Keratinocyte (primary cell): ENCODE measurements at regions not wholly inside any gene's neighbourhood (a gene's known extent, or its start where the extent isn't known, plus 50 kb on each side); places are given as distances from the start of the nearest gene placed in this dataset.

Experiments used
- DNase-seq: peaks from one replicate; pipeline ENCODE4 v3.0.0-alpha.2; 2011; ENCODE audit warnings: low read depth, missing footprints, low spot score
- FAIRE-seq: peaks from 2 replicates; lab custom pipeline; 2011; peaks lifted over from hg19 to GRCh38; lab: Jason Lieb, UNC
- H2AFZ ChIP-seq: 2 replicates; pipeline ENCODE4 v1.6.0; 2012; ENCODE audit warnings: low read length, control low read depth, inconsistent platforms; ENCODE audit not compliant: control insufficient read depth
- H3K27ac ChIP-seq: 2 replicates; pipeline ENCODE4 v1.5.1; 2011; ENCODE audit warnings: low read length; ENCODE audit not compliant: control insufficient read depth, insufficient read depth
- H3K27me3 ChIP-seq: 3 replicates; pipeline ENCODE4 v1.6.0; 2011; ENCODE audit warnings: low read length; ENCODE audit not compliant: control insufficient read depth, insufficient read depth; ENCODE audit errors: extremely low read depth
- H3K36me3 ChIP-seq, 2 experiments: 2 replicates in 1 of 2; 3 replicates in 1 of 2; pipeline ENCODE4 v1.5.1; 2011; ENCODE audit warnings: low read length in 2 of 2, mild to moderate bottlenecking in 1 of 2; ENCODE audit not compliant: control insufficient read depth in 2 of 2, insufficient read depth in 2 of 2; ENCODE audit errors: extremely low read depth in 1 of 2
- H3K4me1 ChIP-seq: 3 replicates; pipeline ENCODE4 v1.5.1; 2011; ENCODE audit warnings: low read length; ENCODE audit not compliant: control insufficient read depth, insufficient read depth; ENCODE audit errors: extremely low read depth
- H3K4me2 ChIP-seq: 3 replicates; pipeline ENCODE4 v1.6.0; 2011; ENCODE audit warnings: low read depth, low read length; ENCODE audit not compliant: control insufficient read depth, insufficient read depth; ENCODE audit errors: extremely low read depth
- H3K4me3 ChIP-seq, 3 experiments: fragments of 200-600 bp in 1 of 3; sonication (generic) in 1 of 3; 2 replicates in 2 of 3; 3 replicates in 1 of 3; pipeline ENCODE4 v1.5.1; 2011 to 2016; ENCODE audit warnings: low read length in 3 of 3, mild to moderate bottlenecking in 3 of 3, control low read depth in 2 of 3, inconsistent platforms in 1 of 3, low read depth in 1 of 3, mixed read lengths in 1 of 3, mixed run types in 1 of 3, moderate library complexity in 1 of 3; ENCODE audit not compliant: control insufficient read depth in 2 of 3, insufficient read depth in 2 of 3; ENCODE audit errors: extremely low read depth in 1 of 3
- H3K79me2 ChIP-seq: 2 replicates; pipeline ENCODE4 v1.6.0; 2012; ENCODE audit warnings: low read length; ENCODE audit not compliant: control insufficient read depth, insufficient read depth
- H3K9ac ChIP-seq: 3 replicates; pipeline ENCODE4 v1.6.0; 2011; ENCODE audit warnings: low read length; ENCODE audit not compliant: control insufficient read depth, insufficient read depth; ENCODE audit errors: extremely low read depth
- H3K9me1 ChIP-seq: 3 replicates; pipeline ENCODE4 v1.6.0; 2011; ENCODE audit warnings: low read length; ENCODE audit not compliant: control insufficient read depth, insufficient read depth; ENCODE audit errors: extremely low read depth
- H3K9me3 ChIP-seq: 2 replicates; pipeline ENCODE4 v1.5.1; 2012; ENCODE audit warnings: low read depth, low read length; ENCODE audit not compliant: control insufficient read depth
- H4K20me1 ChIP-seq: 3 replicates; pipeline ENCODE4 v1.6.0; 2011; ENCODE audit warnings: low read length; ENCODE audit not compliant: control insufficient read depth, insufficient read depth; ENCODE audit errors: extremely low read depth
- CTCF ChIP-seq, 3 experiments: IDR thresholded peaks in 1 of 3; conservative IDR thresholded peaks in 1 of 3; optimal IDR thresholded peaks in 1 of 3; 2 replicates in 2 of 3; 3 replicates in 1 of 3; pipeline versions ENCODE3 to v1.5.1; 2011; ENCODE audit warnings: low read length in 3 of 3, mild to moderate bottlenecking in 3 of 3, moderate library complexity in 2 of 3, control low read depth in 1 of 3, inconsistent platforms in 1 of 3; ENCODE audit not compliant: insufficient read depth in 2 of 3; ENCODE audit errors: extremely low read depth in 1 of 3
- EZH2 ChIP-seq: IDR thresholded peaks from one replicate; pipeline ENCODE4 v1.6.1; 2012; ENCODE audit warnings: inconsistent platforms, mild to moderate bottlenecking, low read length, moderate library complexity
- dilution Hi-C: fragments of 300-500 bp; cut with MboI; formaldehyde crosslinking; loops from one replicate; pipeline ENCODE4 v1.7.0; 2020; ENCODE audit warnings: low sequenced_read_pairs; ENCODE audit not compliant: extremely low pct_ligation_motif_present

- Histone ChIP-seq H3K27me3 (peaks cover 3% of the 10 kb centered on the region), H3K9ac (no peak overlapping the region), H3K4me2 (no peak overlapping the region), H3K9me3 (no peaks in the 10 kb centered on the region), H3K27ac (no peak overlapping the region), H2AFZ (no peak overlapping the region), H3K4me3 (no peak overlapping the region), H3K79me2 (no peaks in the 10 kb centered on the region), H4K20me1 (no peaks in the 10 kb centered on the region), H3K9me1 (no peaks in the 10 kb centered on the region), H3K4me1 (peaks cover 3% of the 10 kb centered on the region), H3K36me3 (no peaks in the 10 kb centered on the region)
- TF ChIP-seq CTCF (optimal IDR thresholded peaks at IDR 0.05 in 1 of 3, IDR thresholded peaks at IDR 0.05 in 1 of 3, conservative IDR thresholded peaks at IDR 0.05 in 1 of 3; ENCODE audit: extremely low read depth in 1 of 3, insufficient read depth in 2 of 3, low read length in 3 of 3) (no peak), EZH2 (no peak)
- dilution Hi-C loops, result no loop called here
- no peak for DNase-seq
- FAIRE-seq, result no peak
Measured at GRCh38 chr2:19723021-19723420, 178.8 kb downstream of the TTC32 start.

DNA sequence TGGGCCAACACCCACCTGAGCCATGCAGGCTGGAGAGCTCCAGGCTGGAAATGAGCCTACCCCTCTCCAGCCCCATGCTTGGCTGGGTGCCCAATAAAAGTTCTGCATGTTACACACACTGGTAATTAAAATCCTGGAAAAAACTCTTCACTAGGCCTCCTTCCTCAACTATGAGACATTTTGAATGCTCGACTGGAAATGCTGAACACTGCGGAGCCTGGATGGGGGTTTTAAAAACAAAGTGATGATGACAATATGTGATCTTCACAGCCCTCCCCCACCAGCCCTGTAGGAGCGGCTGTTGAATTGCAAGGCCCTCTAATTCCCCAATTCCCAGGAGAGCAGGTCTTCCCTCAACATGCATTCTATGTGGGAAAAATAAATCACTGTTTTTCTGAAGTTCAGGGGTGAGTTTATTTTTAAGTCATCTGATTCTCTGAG lies 179.2 kb downstream of the TTC32 start:
- Histone ChIP-seq H3K9me3 (no peaks in the 10 kb centered on the region), H4K20me1 (no peaks in the 10 kb centered on the region), H3K36me3 (no peaks in the 10 kb centered on the region), H3K27ac (no peak overlapping the region), H3K9me1 (no peaks in the 10 kb centered on the region), H3K27me3 (peaks cover 3% of the 10 kb centered on the region), H3K9ac (no peak overlapping the region), H3K4me2 (no peak overlapping the region), H3K4me3 (no peak overlapping the region), H3K4me1 (peaks cover 3% of the 10 kb centered on the region), H2AFZ (no peak overlapping the region), H3K79me2 (no peaks in the 10 kb centered on the region)
- dilution Hi-C loops, result no loop called here
- DNase-seq, result no peak
- TF ChIP-seq CTCF (optimal IDR thresholded peaks at IDR 0.05 in 1 of 3, IDR thresholded peaks at IDR 0.05 in 1 of 3, conservative IDR thresholded peaks at IDR 0.05 in 1 of 3; ENCODE audit: extremely low read depth in 1 of 3, insufficient read depth in 2 of 3, low read length in 3 of 3) (no peak), EZH2 (no peak)
- no peak for FAIRE-seq
